NCI-H1092 (cell line): ENCODE measurements at regions not wholly inside any gene's neighbourhood (a gene's known extent, or its start where the extent isn't known, plus 50 kb on each side); places are given as distances from the start of the nearest gene placed in this dataset.

Experiments
- DNase-seq: peaks from one replicate; lab custom pipeline; 2025; lab: John Stamatoyannopoulos, UW

GRCh38 chr7:85573346-85573745, 386.5 kb upstream of the SEMA3D start:
- no peak for DNase-seq

GRCh38 chr7:85570898-85571297, 384.0 kb upstream of the SEMA3D start:
- DNase-seq, result no peak

GRCh38 chr7:85567983-85568382, 381.1 kb upstream of the SEMA3D start:
- no peak for DNase-seq

- no peak for DNase-seq
These were observed 379.4 kb upstream of the SEMA3D start for GRCh38 chr7:85566095-85566794.

- no peak for DNase-seq
These were observed 378.4 kb upstream of the SEMA3D start for GRCh38 chr7:85565276-85565675.

GRCh38 chr7:85564861-85565260, 378.0 kb upstream of the SEMA3D start:
- no peak for DNase-seq

- no peak for DNase-seq
These were observed 374.9 kb upstream of the SEMA3D start for GRCh38 chr7:85561706-85562105.

GRCh38 chr7:85554236-85555178, 367.7 kb upstream of the SEMA3D start:
- DNase-seq, result peak; percentile 39

GRCh38 chr7:85535974-85536729, 349.3 kb upstream of the SEMA3D start:
- no peak for DNase-seq

GRCh38 chr7:85529831-85530230, 343.0 kb upstream of the SEMA3D start:
- no peak for DNase-seq

GRCh38 chr7:85529201-85529600, 342.3 kb upstream of the SEMA3D start:
- no peak for DNase-seq

- DNase-seq, result no peak
These were observed 341.7 kb upstream of the SEMA3D start for GRCh38 chr7:85528581-85528980.

GRCh38 chr7:85525676-85526075, 338.8 kb upstream of the SEMA3D start:
- DNase-seq, result no peak

- DNase-seq, result peak; percentile 16
These were observed 335.2 kb upstream of the SEMA3D start for GRCh38 chr7:85522070-85522469.

GRCh38 chr7:85521108-85521694, 334.3 kb upstream of the SEMA3D start:
- DNase-seq, result peak; percentile 18

- no peak for DNase-seq
These were observed 333.3 kb upstream of the SEMA3D start for GRCh38 chr7:85520175-85520574.

GRCh38 chr7:85516675-85517074, 329.8 kb upstream of the SEMA3D start:
- no peak for DNase-seq

- no peak for DNase-seq
These were observed 325.9 kb upstream of the SEMA3D start for GRCh38 chr7:85512790-85513189.

GRCh38 chr7:85510287-85510686, 323.4 kb upstream of the SEMA3D start:
- no peak for DNase-seq

GRCh38 chr7:85509476-85509875, 322.6 kb upstream of the SEMA3D start:
- DNase-seq, result no peak

GRCh38 chr7:85508642-85509410, 322.0 kb upstream of the SEMA3D start:
- no peak for DNase-seq
